ENCODE measurements at regions not wholly inside any gene's neighbourhood (a gene's known extent, or its start where the extent isn't known, plus 50 kb on each side); places are given as distances from the start of the nearest gene placed in this dataset.

- TF ChIP-seq, protein P1, sequence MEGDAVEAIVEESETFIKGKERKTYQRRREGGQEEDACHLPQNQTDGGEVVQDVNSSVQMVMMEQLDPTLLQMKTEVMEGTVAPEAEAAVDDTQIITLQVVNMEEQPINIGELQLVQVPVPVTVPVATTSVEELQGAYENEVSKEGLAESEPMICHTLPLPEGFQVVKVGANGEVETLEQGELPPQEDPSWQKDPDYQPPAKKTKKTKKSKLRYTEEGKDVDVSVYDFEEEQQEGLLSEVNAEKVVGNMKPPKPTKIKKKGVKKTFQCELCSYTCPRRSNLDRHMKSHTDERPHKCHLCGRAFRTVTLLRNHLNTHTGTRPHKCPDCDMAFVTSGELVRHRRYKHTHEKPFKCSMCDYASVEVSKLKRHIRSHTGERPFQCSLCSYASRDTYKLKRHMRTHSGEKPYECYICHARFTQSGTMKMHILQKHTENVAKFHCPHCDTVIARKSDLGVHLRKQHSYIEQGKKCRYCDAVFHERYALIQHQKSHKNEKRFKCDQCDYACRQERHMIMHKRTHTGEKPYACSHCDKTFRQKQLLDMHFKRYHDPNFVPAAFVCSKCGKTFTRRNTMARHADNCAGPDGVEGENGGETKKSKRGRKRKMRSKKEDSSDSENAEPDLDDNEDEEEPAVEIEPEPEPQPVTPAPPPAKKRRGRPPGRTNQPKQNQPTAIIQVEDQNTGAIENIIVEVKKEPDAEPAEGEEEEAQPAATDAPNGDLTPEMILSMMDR (IDR thresholded peaks at IDR 0.05) = no peak
- no peak for TF ChIP-seq POLR2A (IDR thresholded peaks at IDR 0.05)
- Histone ChIP-seq H3K9me3 (no peaks in the 10 kb centered on the region), H3K27me3 (no peaks in the 10 kb centered on the region), H3K36me3 (no peaks in the 10 kb centered on the region), H3K27ac (no peak overlapping the region), H3K4me1 (no peaks in the 10 kb centered on the region), H3K4me3 (no peak overlapping the region)
- no peak for DNase-seq
Measured at GRCh38 chr14:53599221-53599945, 357.2 kb downstream of the BMP4 start.

- Histone ChIP-seq H3K36me3 (no peaks in the 10 kb centered on the region), H3K4me3 (no peak overlapping the region), H3K9me3 (no peaks in the 10 kb centered on the region), H3K4me1 (no peaks in the 10 kb centered on the region), H3K27me3 (no peaks in the 10 kb centered on the region), H3K27ac (no peak overlapping the region)
- TF ChIP-seq, protein P1 (IDR thresholded peaks at IDR 0.05) = no peak
- TF ChIP-seq POLR2A (IDR thresholded peaks at IDR 0.05) = no peak
- no peak for DNase-seq
Measured at GRCh38 chr14:53596853-53597525, 359.6 kb downstream of the BMP4 start.

DNA sequence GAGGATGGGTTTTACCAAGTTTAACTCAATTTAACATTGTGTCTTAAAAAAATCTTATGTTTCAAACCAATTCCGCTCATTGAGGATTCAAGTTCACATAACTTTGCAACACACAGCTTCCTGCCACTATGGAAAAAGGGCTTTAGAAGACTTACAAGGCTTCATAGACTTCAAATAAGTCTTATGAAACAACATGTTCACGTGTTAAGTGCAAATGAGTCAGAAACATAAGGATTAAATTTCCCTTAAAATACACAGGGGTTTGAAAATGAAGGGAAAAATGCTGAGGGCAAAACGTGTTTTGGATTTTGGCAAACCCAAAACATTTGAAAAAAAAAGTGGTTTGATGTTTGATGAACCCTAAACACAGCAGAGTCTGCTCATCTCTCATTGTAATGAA is 364.8 kb downstream of the BMP4 start:
- Histone ChIP-seq H3K27me3 (no peaks in the 10 kb centered on the region), H3K4me3 (no peak overlapping the region), H3K36me3 (no peaks in the 10 kb centered on the region), H3K9me3 (no peaks in the 10 kb centered on the region), H3K27ac (no peak overlapping the region), H3K4me1 (no peaks in the 10 kb centered on the region)
- no peak for TF ChIP-seq POLR2A (IDR thresholded peaks at IDR 0.05)
- TF ChIP-seq, protein P1 (IDR thresholded peaks at IDR 0.05) = no peak
- no peak for DNase-seq

DNA sequence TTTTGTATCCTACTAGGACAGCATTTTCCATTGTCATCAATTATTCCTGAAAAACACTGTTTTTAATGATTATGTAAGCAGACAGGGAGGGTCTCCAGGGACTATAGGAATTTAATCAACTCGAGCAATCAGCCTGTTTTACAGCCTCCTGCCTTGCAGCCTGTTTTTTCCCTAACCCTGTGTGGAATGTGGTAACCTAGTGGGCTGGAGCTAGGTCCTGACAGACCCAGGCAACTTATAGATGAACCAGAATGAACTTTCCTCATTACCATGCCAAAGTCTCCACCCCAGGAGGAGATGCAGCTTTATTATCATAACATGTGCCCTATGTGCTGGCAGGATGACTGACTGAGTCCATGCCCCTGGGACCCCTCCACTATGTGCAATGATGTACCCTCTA is 375.1 kb downstream of the BMP4 start:
- Histone ChIP-seq H3K27me3 (no peaks in the 10 kb centered on the region), H3K9me3 (no peaks in the 10 kb centered on the region), H3K4me1 (no peaks in the 10 kb centered on the region), H3K27ac (no peak overlapping the region), H3K36me3 (no peaks in the 10 kb centered on the region), H3K4me3 (no peak overlapping the region)
- TF ChIP-seq, protein P1 (IDR thresholded peaks at IDR 0.05) = no peak
- no peak for TF ChIP-seq POLR2A (IDR thresholded peaks at IDR 0.05)
- DNase-seq = no peak

GRCh38 chr14:53571641-53572328 is 384.8 kb downstream of the BMP4 start:
- no peak for DNase-seq
- H3K4me1 ChIP-seq = no peaks in the 10 kb centered on the region
- H3K27ac ChIP-seq = peak overlapping the region in 1 of 4 donors; percentile 46
- no peaks in the 10 kb centered on the region for H3K27me3 ChIP-seq
- no peaks in the 10 kb centered on the region for H3K36me3 ChIP-seq
- TF ChIP-seq, protein P1 (IDR thresholded peaks at IDR 0.05) = no peak
- TF ChIP-seq POLR2A (IDR thresholded peaks at IDR 0.05) = no peak
- H3K4me3 ChIP-seq = no peak overlapping the region
- no peaks in the 10 kb centered on the region for H3K9me3 ChIP-seq
